ENCODE measurements at regions not wholly inside any gene's neighbourhood (a gene's known extent, or its start where the extent isn't known, plus 50 kb on each side); places are given as distances from the start of the nearest gene placed in this dataset.

GRCh38 chr3:30206051-30206450 lies 400.4 kb upstream of the TGFBR2 start:
- no peaks in the 10 kb centered on the region for H3K36me3 Mint-ChIP-seq (ENCODE audit: low read depth)
- no peaks in the 10 kb centered on the region for H3K27me3 Mint-ChIP-seq (ENCODE audit: low read depth)
- no peak overlapping the region for H3K4me3 Mint-ChIP-seq
- no peak for TF ChIP-seq CTCF (conservative IDR thresholded peaks at IDR 0.05)
- H3K4me1 Mint-ChIP-seq: peaks cover 6% of the 10 kb centered on the region
- no peak overlapping the region for H3K27ac Mint-ChIP-seq (ENCODE audit: unreplicated experiment)
- no peak for DNase-seq (ENCODE audit: low read depth, low spot score)
- peaks cover 3% of the 10 kb centered on the region for H3K9me3 Mint-ChIP-seq

- H3K9me3 Mint-ChIP-seq: peaks cover 10% of the 10 kb centered on the region
- peaks cover 5% of the 10 kb centered on the region for H3K36me3 Mint-ChIP-seq (ENCODE audit: low read depth)
- H3K27me3 Mint-ChIP-seq (ENCODE audit: low read depth): no peaks in the 10 kb centered on the region
- no peak for DNase-seq (ENCODE audit: low read depth, low spot score)
- H3K4me3 Mint-ChIP-seq: no peak overlapping the region
- TF ChIP-seq CTCF (conservative IDR thresholded peaks at IDR 0.05): no peak
- H3K4me1 Mint-ChIP-seq: no peaks in the 10 kb centered on the region
- no peak overlapping the region for H3K27ac Mint-ChIP-seq (ENCODE audit: unreplicated experiment)
Observed at GRCh38 chr3:30221619-30222018, 384.8 kb upstream of the TGFBR2 start.

DNA sequence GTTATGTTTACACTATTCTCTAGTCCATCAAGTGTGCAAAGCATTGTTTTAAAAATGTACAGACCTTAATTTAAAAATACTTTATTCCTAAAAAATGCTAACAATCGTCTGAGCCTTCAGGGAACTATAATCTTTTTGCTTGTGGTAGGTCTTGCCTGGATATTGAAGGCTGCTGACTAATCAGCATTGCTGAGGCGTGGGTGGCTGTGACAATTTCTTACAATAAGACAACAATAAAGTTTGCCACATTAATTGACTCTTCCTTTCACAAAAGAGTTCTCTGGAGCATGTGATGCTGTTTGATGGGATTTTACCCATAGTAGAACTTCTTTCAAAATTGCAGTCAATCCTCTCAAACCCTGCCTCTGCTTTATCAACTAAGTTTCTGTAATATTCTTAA lies 384.0 kb upstream of the TGFBR2 start:
- H3K4me3 Mint-ChIP-seq: no peak overlapping the region
- DNase-seq (ENCODE audit: low read depth, low spot score): no peak
- peaks cover 7% of the 10 kb centered on the region for H3K9me3 Mint-ChIP-seq
- no peaks in the 10 kb centered on the region for H3K27me3 Mint-ChIP-seq (ENCODE audit: low read depth)
- H3K36me3 Mint-ChIP-seq (ENCODE audit: low read depth): peaks cover 4% of the 10 kb centered on the region
- TF ChIP-seq CTCF (conservative IDR thresholded peaks at IDR 0.05): no peak
- H3K27ac Mint-ChIP-seq (ENCODE audit: unreplicated experiment): no peak overlapping the region
- H3K4me1 Mint-ChIP-seq: no peaks in the 10 kb centered on the region

DNA sequence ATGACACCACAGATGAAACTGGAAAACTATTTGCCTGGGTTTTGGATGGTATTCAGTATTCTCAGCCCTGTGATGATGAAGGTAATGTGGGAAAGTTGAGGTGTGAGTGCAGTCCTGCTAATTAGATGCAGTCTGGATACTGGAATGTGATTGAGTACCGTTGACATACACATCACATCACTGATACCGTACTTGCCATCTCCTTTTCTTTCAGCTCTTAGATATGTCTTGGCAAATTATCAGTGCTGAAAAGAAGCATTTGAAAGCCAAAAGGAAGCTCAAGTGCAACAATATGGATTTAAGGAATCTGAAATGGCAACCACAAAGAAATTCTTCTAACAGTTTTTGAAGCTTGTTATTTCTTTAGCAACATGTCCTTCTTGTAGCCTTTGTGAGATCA lies 381.4 kb upstream of the TGFBR2 start:
- no peaks in the 10 kb centered on the region for H3K27me3 Mint-ChIP-seq (ENCODE audit: low read depth)
- H3K4me1 Mint-ChIP-seq: no peaks in the 10 kb centered on the region
- no peak overlapping the region for H3K27ac Mint-ChIP-seq (ENCODE audit: unreplicated experiment)
- no peak for TF ChIP-seq CTCF (conservative IDR thresholded peaks at IDR 0.05)
- no peaks in the 10 kb centered on the region for H3K36me3 Mint-ChIP-seq (ENCODE audit: low read depth)
- H3K9me3 Mint-ChIP-seq: peaks cover 3% of the 10 kb centered on the region
- no peak for DNase-seq (ENCODE audit: low read depth, low spot score)
- H3K4me3 Mint-ChIP-seq: no peak overlapping the region

- H3K9me3 Mint-ChIP-seq: peaks cover 3% of the 10 kb centered on the region
- H3K27me3 Mint-ChIP-seq (ENCODE audit: low read depth): no peaks in the 10 kb centered on the region
- no peak for DNase-seq (ENCODE audit: low read depth, low spot score)
- no peak overlapping the region for H3K4me3 Mint-ChIP-seq
- no peak overlapping the region for H3K27ac Mint-ChIP-seq (ENCODE audit: unreplicated experiment)
- H3K4me1 Mint-ChIP-seq: no peaks in the 10 kb centered on the region
- TF ChIP-seq CTCF (conservative IDR thresholded peaks at IDR 0.05): no peak
- no peaks in the 10 kb centered on the region for H3K36me3 Mint-ChIP-seq (ENCODE audit: low read depth)
Observed at GRCh38 chr3:30226601-30227151, 379.7 kb upstream of the TGFBR2 start.
